Activated T-helper 2 cell treated with anti-CD3 and anti-CD28 coated beads, Interferon-gamma antibody, Interleukin-2, Interleukin-4, amounts not matched to agents 10 μg/mL and 5 μg/mL and 100 μg/mL, durations not matched to agents 14 hours and 24 hours and 36 hours (primary cell): ENCODE measurements at regions not wholly inside any gene's neighbourhood (a gene's known extent, or its start where the extent isn't known, plus 50 kb on each side); places are given as distances from the start of the nearest gene placed in this dataset.

Experiments
- DNase-seq: peaks from one replicate; pipeline ENCODE4 v3.0.0; 2021; ENCODE audit warnings: low spot score
- H3K27ac Mint-ChIP-seq: one replicate; pipeline ENCODE4 v1.8.0; 2021; ENCODE audit warnings: mixed read lengths
- H3K27me3 Mint-ChIP-seq: one replicate; pipeline ENCODE4 v1.8.0; 2021; ENCODE audit warnings: low read depth, mixed read lengths
- H3K36me3 Mint-ChIP-seq: one replicate; pipeline ENCODE4 v1.8.0; 2021; ENCODE audit warnings: low read depth, mixed read lengths
- H3K4me1 Mint-ChIP-seq: one replicate; pipeline ENCODE4 v1.8.0; 2021; ENCODE audit warnings: low read depth, mixed read lengths
- H3K4me3 Mint-ChIP-seq: one replicate; pipeline ENCODE4 v1.8.0; 2021; ENCODE audit warnings: low read depth, mild to moderate bottlenecking, moderate library complexity, mixed read lengths
- H3K9me3 Mint-ChIP-seq: one replicate; pipeline ENCODE4 v1.8.0; 2021; ENCODE audit warnings: mixed read lengths
- intact Hi-C: fragments of 100-400 bp; cut with micrococcal nuclease; formaldehyde crosslinking; loops from one replicate; pipeline ENCODE4 v1.15.1; 2023

GRCh38 chr2:120986898-120987650, 251.4 kb downstream of the GLI2 start:
- no peak overlapping the region for H3K27ac Mint-ChIP-seq
- no peaks in the 10 kb centered on the region for H3K27me3 Mint-ChIP-seq
- no peaks in the 10 kb centered on the region for H3K9me3 Mint-ChIP-seq
- H3K4me1 Mint-ChIP-seq = no peaks in the 10 kb centered on the region
- intact Hi-C loops = no loop called here
- H3K4me3 Mint-ChIP-seq = no peak overlapping the region
- no peaks in the 10 kb centered on the region for H3K36me3 Mint-ChIP-seq
- no peak for DNase-seq

GRCh38 chr2:120988051-120988699, 252.5 kb downstream of the GLI2 start:
- H3K27ac Mint-ChIP-seq = no peak overlapping the region
- H3K4me1 Mint-ChIP-seq = no peaks in the 10 kb centered on the region
- DNase-seq = no peak
- H3K9me3 Mint-ChIP-seq = no peaks in the 10 kb centered on the region
- no peaks in the 10 kb centered on the region for H3K27me3 Mint-ChIP-seq
- intact Hi-C loops = no loop called here
- H3K36me3 Mint-ChIP-seq = no peaks in the 10 kb centered on the region
- no peak overlapping the region for H3K4me3 Mint-ChIP-seq

- Mint-ChIP-seq H3K9me3 (no peaks in the 10 kb centered on the region), H3K4me3 (no peak overlapping the region), H3K27me3 (no peaks in the 10 kb centered on the region), H3K27ac (no peak overlapping the region), H3K36me3 (no peaks in the 10 kb centered on the region), H3K4me1 (no peaks in the 10 kb centered on the region)
- no peak for DNase-seq
- intact Hi-C loops = no loop called here
Measured at GRCh38 chr2:120988700-120989511, 253.2 kb downstream of the GLI2 start.

GRCh38 chr2:120989512-120990441, 254.1 kb downstream of the GLI2 start:
- H3K4me3 Mint-ChIP-seq = no peak overlapping the region
- H3K9me3 Mint-ChIP-seq = no peaks in the 10 kb centered on the region
- no peaks in the 10 kb centered on the region for H3K4me1 Mint-ChIP-seq
- H3K27me3 Mint-ChIP-seq = no peaks in the 10 kb centered on the region
- intact Hi-C loops = no loop called here
- H3K36me3 Mint-ChIP-seq = no peaks in the 10 kb centered on the region
- no peak for DNase-seq
- no peak overlapping the region for H3K27ac Mint-ChIP-seq

GRCh38 chr2:120990451-120990871, 254.8 kb downstream of the GLI2 start:
- Mint-ChIP-seq H3K27me3 (no peaks in the 10 kb centered on the region), H3K9me3 (no peaks in the 10 kb centered on the region), H3K36me3 (no peaks in the 10 kb centered on the region), H3K27ac (no peak overlapping the region), H3K4me3 (no peak overlapping the region), H3K4me1 (no peaks in the 10 kb centered on the region)
- intact Hi-C loops = no loop called here
- DNase-seq = no peak

- Mint-ChIP-seq H3K27me3 (no peaks in the 10 kb centered on the region), H3K9me3 (no peaks in the 10 kb centered on the region), H3K4me3 (no peak overlapping the region), H3K36me3 (no peaks in the 10 kb centered on the region), H3K27ac (no peak overlapping the region), H3K4me1 (no peaks in the 10 kb centered on the region)
- intact Hi-C loops = no loop called here
- no peak for DNase-seq
Measured at GRCh38 chr2:120991441-120991840, 255.8 kb downstream of the GLI2 start.

- intact Hi-C loops = no loop called here
- Mint-ChIP-seq H3K4me3 (no peak overlapping the region), H3K9me3 (no peaks in the 10 kb centered on the region), H3K4me1 (no peaks in the 10 kb centered on the region), H3K36me3 (no peaks in the 10 kb centered on the region), H3K27ac (no peak overlapping the region), H3K27me3 (no peaks in the 10 kb centered on the region)
- no peak for DNase-seq
Measured at GRCh38 chr2:120992791-120993555, 257.3 kb downstream of the GLI2 start.

- H3K27me3 Mint-ChIP-seq = no peaks in the 10 kb centered on the region
- H3K9me3 Mint-ChIP-seq = no peaks in the 10 kb centered on the region
- no peaks in the 10 kb centered on the region for H3K4me1 Mint-ChIP-seq
- H3K4me3 Mint-ChIP-seq = no peak overlapping the region
- no peak for DNase-seq
- intact Hi-C loops = no loop called here
- no peaks in the 10 kb centered on the region for H3K36me3 Mint-ChIP-seq
- no peak overlapping the region for H3K27ac Mint-ChIP-seq
Measured at GRCh38 chr2:120993661-120994060, 258.0 kb downstream of the GLI2 start.

- Mint-ChIP-seq H3K4me3 (no peak overlapping the region), H3K4me1 (no peaks in the 10 kb centered on the region), H3K36me3 (no peaks in the 10 kb centered on the region), H3K27me3 (no peaks in the 10 kb centered on the region), H3K27ac (no peak overlapping the region), H3K9me3 (no peaks in the 10 kb centered on the region)
- no peak for DNase-seq
- intact Hi-C loops = no loop called here
Measured at GRCh38 chr2:120994301-120994995, 258.8 kb downstream of the GLI2 start.

- no peaks in the 10 kb centered on the region for H3K9me3 Mint-ChIP-seq
- H3K4me3 Mint-ChIP-seq = no peak overlapping the region
- no peaks in the 10 kb centered on the region for H3K36me3 Mint-ChIP-seq
- intact Hi-C loops = no loop called here
- H3K27ac Mint-ChIP-seq = no peak overlapping the region
- H3K4me1 Mint-ChIP-seq = no peaks in the 10 kb centered on the region
- no peak for DNase-seq
- no peaks in the 10 kb centered on the region for H3K27me3 Mint-ChIP-seq
Measured at GRCh38 chr2:120995152-120995551, 259.5 kb downstream of the GLI2 start.

- no peaks in the 10 kb centered on the region for H3K27me3 Mint-ChIP-seq
Measured at GRCh38 chr2:120995656-120996190, 260.1 kb downstream of the GLI2 start.

More at GRCh38 chr2:120995656-120996190, 260.1 kb downstream of the GLI2 start:
- H3K4me3 Mint-ChIP-seq = no peak overlapping the region
- no peaks in the 10 kb centered on the region for H3K4me1 Mint-ChIP-seq
- no peaks in the 10 kb centered on the region for H3K9me3 Mint-ChIP-seq
- no peak for DNase-seq
- no peaks in the 10 kb centered on the region for H3K36me3 Mint-ChIP-seq
- H3K27ac Mint-ChIP-seq = no peak overlapping the region
- intact Hi-C loops = no loop called here
